LNCaP clone FGC (cell line): ENCODE measurements at regions not wholly inside any gene's neighbourhood (a gene's known extent, or its start where the extent isn't known, plus 50 kb on each side); places are given as distances from the start of the nearest gene placed in this dataset.

Experiments used
- DNase-seq: peaks from one replicate; pipeline ENCODE4 v3.0.0-alpha.2; 2011; ENCODE audit warnings: low read depth
- H3K4me3 ChIP-seq: 2 replicates; pipeline ENCODE4 v1.5.1; 2011; ENCODE audit warnings: mild to moderate bottlenecking, low read depth, low read length, control low read depth
- TF ChIP-seq, protein P1 (sequence below): IDR thresholded peaks from 2 replicates; pipeline ENCODE4 v1.5.1; 2012; ENCODE audit warnings: mild to moderate bottlenecking; ENCODE audit not compliant: control insufficient read depth, insufficient read depth; ENCODE audit errors: extremely low read depth

DNA sequence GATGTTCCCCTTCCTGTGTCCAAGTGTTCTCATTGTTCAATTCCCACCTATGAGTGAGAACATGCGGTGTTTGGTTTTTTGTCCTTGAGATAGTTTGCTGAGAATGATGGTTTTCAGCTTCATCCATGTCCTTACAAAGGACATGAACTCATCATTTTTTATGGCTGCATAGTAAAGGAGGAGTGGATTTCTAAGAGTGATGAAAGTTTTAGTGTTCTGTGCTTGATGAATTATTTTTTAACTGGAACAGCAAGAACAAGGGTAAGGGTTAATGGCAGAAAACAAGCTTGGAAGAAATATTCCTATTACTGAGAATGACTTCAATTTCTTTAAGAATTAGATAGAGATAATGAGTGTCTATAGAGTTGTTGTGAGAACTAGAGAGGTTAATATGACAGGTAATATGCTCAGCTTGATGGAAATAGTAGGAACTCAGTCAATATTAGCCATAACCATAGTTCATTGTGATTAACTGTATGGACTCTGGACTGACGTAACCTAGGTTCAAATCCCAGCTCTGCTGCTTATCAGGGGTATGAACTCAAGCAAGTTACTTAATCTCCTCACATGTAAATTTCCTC is 190.0 kb downstream of the RPS12 start:
- TF ChIP-seq, protein P1, sequence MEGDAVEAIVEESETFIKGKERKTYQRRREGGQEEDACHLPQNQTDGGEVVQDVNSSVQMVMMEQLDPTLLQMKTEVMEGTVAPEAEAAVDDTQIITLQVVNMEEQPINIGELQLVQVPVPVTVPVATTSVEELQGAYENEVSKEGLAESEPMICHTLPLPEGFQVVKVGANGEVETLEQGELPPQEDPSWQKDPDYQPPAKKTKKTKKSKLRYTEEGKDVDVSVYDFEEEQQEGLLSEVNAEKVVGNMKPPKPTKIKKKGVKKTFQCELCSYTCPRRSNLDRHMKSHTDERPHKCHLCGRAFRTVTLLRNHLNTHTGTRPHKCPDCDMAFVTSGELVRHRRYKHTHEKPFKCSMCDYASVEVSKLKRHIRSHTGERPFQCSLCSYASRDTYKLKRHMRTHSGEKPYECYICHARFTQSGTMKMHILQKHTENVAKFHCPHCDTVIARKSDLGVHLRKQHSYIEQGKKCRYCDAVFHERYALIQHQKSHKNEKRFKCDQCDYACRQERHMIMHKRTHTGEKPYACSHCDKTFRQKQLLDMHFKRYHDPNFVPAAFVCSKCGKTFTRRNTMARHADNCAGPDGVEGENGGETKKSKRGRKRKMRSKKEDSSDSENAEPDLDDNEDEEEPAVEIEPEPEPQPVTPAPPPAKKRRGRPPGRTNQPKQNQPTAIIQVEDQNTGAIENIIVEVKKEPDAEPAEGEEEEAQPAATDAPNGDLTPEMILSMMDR = no peak
- no peak overlapping the region for H3K4me3 ChIP-seq
- no peak for DNase-seq

DNA sequence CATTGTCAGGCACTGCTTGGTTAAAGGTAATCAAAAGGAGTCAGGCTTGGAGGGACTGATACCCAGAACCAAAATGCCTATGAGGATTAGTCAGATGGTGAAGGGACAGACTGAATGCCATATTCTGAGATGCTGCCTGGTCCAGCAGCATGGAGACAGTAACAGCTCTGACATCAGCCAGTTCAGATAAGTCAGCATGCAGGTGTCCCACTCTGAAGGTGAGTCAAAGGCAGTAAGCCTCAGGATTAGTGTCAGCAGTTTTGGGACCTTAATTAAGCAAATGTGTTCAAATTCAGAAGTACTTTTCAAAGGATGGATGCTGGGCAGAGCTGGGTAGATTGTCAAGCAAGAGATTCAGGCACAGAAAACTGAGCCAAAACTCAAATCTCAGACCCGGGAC is 198.4 kb downstream of the RPS12 start:
- no peak overlapping the region for H3K4me3 ChIP-seq
- TF ChIP-seq, protein P1 = no peak
- no peak for DNase-seq

DNA sequence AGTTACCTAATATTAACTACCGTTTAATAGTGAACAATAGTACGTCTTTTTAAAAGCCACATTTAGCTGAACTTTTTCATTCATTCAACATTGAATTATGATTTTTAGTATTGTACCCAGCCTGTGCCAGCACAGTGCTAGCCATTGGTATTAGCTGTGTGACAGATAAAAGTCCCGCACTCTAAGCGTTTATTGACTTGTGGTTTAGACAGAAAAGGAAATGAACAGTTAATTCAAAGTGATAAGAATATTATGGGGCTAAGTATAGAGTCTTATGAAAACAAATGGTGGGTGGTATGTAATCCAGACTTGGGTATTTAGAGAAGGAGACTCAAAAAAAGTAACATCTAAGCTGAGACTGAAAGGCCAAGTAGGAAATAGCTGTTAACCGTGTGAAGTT is 202.3 kb downstream of the RPS12 start:
- TF ChIP-seq, protein P1 = no peak
- no peak overlapping the region for H3K4me3 ChIP-seq
- no peak for DNase-seq

DNA sequence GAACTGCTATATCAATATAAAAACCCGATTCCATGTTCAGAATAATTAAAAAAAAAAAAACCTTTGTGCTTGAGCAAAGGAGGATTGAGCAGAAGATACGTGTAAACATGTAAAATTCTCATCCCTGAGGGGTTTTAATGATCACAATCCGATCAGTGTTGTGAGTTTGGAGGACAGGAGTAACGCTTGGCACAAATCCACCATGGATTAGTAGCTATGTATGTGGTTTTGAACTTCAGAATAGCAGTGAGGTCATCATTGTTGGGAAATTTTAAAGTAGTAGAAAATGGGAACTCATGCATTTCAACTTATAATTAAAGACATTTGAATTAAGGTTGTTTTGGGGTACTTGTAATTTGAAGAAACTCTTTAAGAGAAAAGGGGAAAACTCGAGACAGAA is 203.2 kb downstream of the RPS12 start:
- H3K4me3 ChIP-seq = no peak overlapping the region
- TF ChIP-seq, protein P1 = no peak
- no peak for DNase-seq

DNA sequence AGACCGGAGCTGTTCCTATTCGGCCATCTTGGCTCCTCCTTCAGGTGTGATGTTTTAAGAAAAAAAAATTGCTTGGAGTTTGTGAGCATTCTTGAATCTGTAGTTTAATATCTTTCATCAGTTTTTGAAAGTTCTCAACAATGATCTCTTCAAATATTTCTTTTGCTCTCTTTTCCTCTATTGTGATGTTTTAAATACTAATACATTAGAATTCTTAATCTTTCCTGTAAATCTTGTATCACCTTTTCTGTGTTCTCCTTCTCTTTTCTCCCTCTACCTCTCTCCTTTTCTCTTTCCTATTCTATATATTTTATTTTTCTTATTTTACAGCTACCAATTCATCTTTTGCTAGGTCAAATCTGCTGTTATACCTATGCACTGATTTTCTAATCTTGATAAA is 212.3 kb downstream of the RPS12 start:
- H3K4me3 ChIP-seq = no peak overlapping the region
- TF ChIP-seq, protein P1 = no peak
- DNase-seq = no peak

DNA sequence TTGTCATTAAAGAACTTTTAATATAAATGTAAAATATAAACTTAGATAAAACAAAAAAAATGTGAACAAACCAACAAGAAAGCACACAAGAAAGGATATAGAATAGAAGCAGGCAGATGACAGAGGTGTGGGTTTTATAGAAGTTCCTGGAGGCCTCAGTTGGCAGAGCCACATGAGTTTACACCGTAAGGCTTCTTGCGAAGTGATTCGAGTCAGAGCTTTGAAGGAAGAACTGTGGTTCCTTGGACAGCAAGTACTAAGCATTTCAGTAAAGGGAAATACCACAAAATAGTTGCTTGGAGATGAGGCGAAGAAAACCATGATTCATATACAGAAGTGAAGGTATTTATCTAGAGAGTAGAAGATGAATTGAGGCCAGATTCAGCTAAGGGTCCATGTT is 207.9 kb upstream of the EYA4 start:
- TF ChIP-seq, protein P1 = no peak
- no peak for DNase-seq
- H3K4me3 ChIP-seq = no peak overlapping the region

DNA sequence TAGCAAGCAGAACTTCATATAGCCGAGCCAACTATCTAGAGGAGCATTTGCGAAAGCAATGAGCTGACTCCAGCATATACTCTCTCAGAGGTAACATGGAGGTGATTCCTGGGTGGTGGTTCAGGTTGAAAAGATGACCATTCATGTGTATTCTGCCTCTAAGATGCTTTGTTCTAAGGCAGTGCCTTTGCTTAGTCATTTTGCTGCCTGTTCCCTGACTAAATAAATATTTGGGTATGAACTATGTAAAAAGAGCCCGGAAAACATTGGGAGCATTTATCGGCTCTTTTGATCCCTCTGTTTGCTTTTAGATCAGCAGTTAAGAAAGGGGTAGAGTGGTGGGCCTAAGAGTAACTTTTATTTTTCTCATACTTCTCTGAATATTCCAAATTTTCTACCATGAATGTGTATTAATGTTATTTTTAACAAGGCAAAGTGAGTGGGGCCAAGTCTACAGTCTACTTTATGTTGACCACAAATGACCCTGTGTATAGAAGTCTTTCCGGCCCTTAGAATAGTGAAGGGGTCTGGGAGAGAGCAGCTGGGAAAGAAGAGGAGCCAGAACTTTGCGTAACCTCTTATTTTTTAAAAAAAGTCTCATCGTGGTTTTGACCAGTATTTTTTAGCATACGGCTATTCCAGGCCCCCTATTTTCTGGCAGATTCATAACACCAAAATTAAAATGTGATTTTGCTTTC is 206.5 kb upstream of the EYA4 start:
- TF ChIP-seq, protein P1 = no peak
- no peak overlapping the region for H3K4me3 ChIP-seq
- DNase-seq = no peak
